NK-92 treated with Interleukin-12 subunit alpha and Interleukin-12 subunit beta, amount 100 ng/mL, for 24 hours (cell line): ENCODE measurements at regions not wholly inside any gene's neighbourhood (a gene's known extent, or its start where the extent isn't known, plus 50 kb on each side); places are given as distances from the start of the nearest gene placed in this dataset.

Source experiments
- DNase-seq: peaks from one replicate; lab custom pipeline; 2025; lab: John Stamatoyannopoulos, UW

- DNase-seq, result no peak
Measured at GRCh38 chr13:40254394-40254793, 412.0 kb downstream of the FOXO1 start.

GRCh38 chr13:40255551-40255950 lies 410.9 kb downstream of the FOXO1 start:
- no peak for DNase-seq

- no peak for DNase-seq
Measured at GRCh38 chr13:40259899-40260298, 406.5 kb downstream of the FOXO1 start.

- no peak for DNase-seq
Measured at GRCh38 chr13:40261336-40261735, 405.1 kb downstream of the FOXO1 start.

- DNase-seq, result no peak
Measured at GRCh38 chr13:40261947-40262346, 404.5 kb downstream of the FOXO1 start.

GRCh38 chr13:40269086-40269485 lies 397.4 kb downstream of the FOXO1 start:
- no peak for DNase-seq

- DNase-seq, result no peak
Measured at GRCh38 chr13:40270726-40271125, 395.7 kb downstream of the FOXO1 start.

GRCh38 chr13:40271271-40271885 lies 395.1 kb downstream of the FOXO1 start:
- no peak for DNase-seq

GRCh38 chr13:40271931-40272775 lies 394.3 kb downstream of the FOXO1 start:
- no peak for DNase-seq

GRCh38 chr13:40272776-40273139 lies 393.7 kb downstream of the FOXO1 start:
- DNase-seq, result no peak

- no peak for DNase-seq
Measured at GRCh38 chr13:40273253-40274025, 393.0 kb downstream of the FOXO1 start.

- DNase-seq, result no peak
Measured at GRCh38 chr13:40274103-40274502, 392.3 kb downstream of the FOXO1 start.

- no peak for DNase-seq
Measured at GRCh38 chr13:40275155-40275554, 391.3 kb downstream of the FOXO1 start.

GRCh38 chr13:40275636-40276035 lies 390.8 kb downstream of the FOXO1 start:
- no peak for DNase-seq

GRCh38 chr13:40283666-40284065 lies 382.8 kb downstream of the FOXO1 start:
- DNase-seq, result no peak

GRCh38 chr13:40285634-40286033 lies 380.8 kb downstream of the FOXO1 start:
- no peak for DNase-seq

- no peak for DNase-seq
Measured at GRCh38 chr13:40287428-40287827, 379.0 kb downstream of the FOXO1 start.

GRCh38 chr13:40288259-40288658 lies 378.2 kb downstream of the FOXO1 start:
- no peak for DNase-seq

- no peak for DNase-seq
Measured at GRCh38 chr13:40290758-40291157, 375.7 kb downstream of the FOXO1 start.

GRCh38 chr13:40292108-40292507 lies 374.3 kb downstream of the FOXO1 start:
- no peak for DNase-seq

GRCh38 chr13:40292536-40292935 lies 373.9 kb downstream of the FOXO1 start:
- DNase-seq, result no peak

GRCh38 chr13:40302351-40302750 lies 364.1 kb downstream of the FOXO1 start:
- no peak for DNase-seq

GRCh38 chr13:40304391-40304790 lies 362.1 kb downstream of the FOXO1 start:
- no peak for DNase-seq
